ENCODE measurements at regions not wholly inside any gene's neighbourhood (a gene's known extent, or its start where the extent isn't known, plus 50 kb on each side); places are given as distances from the start of the nearest gene placed in this dataset.

DNA sequence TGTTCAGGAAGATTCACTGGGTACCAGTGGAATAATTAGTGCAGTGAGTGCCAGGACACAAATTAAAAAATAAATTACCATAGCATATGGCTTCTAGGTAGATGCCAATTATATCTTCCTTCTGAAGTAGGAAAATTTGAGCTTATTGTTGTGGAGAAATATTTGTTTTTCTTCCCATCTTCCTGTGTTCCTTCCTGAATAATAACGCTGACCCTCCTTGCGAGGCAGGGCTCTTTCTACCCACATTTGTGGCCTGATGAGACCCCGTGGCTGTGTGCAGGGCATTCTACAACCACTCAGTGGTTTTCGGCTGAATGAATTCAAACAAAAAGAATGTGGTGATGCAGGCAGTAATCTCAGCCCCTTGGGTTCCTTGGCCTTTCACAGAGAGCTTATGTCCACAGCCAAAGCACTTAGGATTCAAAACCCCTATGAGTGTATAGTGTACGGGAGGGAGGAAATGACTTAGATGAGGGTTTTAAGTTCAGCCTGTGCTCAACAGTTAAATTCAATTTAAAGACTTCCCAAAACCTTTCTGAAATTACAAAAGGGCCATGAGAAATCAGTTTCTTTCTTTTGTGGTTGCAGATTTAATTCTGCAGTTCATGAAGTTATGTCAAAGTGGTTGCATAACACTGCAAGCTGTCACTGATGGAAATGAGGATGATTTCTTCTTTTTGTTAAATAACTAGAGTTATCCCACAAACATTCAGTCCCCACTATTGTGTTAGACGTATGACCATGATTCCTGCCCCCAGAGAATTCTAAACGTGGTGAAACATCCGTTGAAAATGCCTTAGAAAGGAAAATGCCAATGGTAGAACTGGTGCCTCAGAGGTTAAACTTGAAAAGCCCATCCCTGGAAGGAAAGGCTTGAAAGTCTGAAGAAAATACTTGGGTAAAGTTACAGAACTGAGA lies 255.3 kb downstream of the FZD1 start:
- DNase-seq (ENCODE audit: low spot score), result no peak

- DNase-seq (ENCODE audit: low spot score), result no peak
Measured at GRCh38 chr7:91520645-91521044, 256.4 kb downstream of the FZD1 start.

DNA sequence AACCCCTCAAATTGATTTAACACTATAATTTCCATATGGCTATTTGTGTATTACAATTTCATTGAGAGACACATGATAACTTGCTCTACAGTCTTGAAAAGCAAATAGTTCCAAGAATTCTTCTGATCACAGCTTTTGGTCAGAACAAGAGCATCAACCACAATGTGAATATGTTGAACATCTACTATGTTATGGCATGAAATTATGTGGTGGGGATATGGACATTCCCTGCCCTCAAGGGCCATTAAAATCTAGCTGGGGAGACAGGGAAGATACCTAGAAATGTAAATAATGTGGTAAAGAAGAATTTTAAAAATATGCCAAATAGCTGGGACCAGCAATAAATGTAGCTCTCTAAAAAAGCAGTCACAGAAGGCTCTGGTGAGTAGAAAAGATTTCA lies 262.2 kb downstream of the FZD1 start:
- DNase-seq (ENCODE audit: low spot score), result no peak

DNA sequence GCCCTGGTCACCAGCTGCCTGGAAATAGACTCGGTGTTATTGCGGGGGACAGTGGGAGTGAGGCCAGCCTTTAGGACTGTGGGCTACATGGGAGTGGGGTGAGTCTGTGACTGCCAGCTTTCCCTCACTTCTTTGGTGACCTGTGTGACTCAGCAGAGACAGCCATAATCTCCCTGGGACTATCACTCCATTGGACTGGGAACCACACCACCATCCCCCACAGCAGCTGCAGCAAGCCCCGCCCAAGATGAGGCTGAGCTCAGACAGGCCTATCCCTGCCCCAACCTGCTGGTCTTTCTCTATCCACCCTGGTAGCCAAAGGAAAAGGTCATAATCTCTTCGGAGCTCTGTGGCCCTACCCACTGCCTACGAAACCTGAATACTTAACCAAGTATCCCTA lies 263.2 kb downstream of the FZD1 start:
- no peak for DNase-seq (ENCODE audit: low spot score)

DNA sequence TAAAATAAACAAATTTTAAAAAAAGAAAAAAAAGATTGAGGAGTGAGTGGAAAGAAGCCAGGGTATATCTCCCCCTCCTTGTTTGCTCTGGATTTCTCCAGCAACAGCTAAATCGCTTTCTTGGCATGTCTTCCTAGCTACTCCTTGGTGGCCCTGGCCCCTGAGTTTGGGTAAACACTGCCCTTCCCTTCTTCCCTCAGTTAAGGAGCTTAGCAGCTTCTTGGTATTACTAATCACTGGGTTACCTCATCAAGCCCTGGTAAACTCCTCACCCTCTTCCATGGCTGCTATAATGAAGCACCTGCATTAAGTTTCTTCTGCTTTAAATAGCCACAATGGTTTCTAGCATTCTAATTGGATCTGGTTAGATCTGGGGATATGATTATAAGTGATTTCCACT lies 269.8 kb downstream of the FZD1 start:
- no peak for DNase-seq (ENCODE audit: low spot score)

DNA sequence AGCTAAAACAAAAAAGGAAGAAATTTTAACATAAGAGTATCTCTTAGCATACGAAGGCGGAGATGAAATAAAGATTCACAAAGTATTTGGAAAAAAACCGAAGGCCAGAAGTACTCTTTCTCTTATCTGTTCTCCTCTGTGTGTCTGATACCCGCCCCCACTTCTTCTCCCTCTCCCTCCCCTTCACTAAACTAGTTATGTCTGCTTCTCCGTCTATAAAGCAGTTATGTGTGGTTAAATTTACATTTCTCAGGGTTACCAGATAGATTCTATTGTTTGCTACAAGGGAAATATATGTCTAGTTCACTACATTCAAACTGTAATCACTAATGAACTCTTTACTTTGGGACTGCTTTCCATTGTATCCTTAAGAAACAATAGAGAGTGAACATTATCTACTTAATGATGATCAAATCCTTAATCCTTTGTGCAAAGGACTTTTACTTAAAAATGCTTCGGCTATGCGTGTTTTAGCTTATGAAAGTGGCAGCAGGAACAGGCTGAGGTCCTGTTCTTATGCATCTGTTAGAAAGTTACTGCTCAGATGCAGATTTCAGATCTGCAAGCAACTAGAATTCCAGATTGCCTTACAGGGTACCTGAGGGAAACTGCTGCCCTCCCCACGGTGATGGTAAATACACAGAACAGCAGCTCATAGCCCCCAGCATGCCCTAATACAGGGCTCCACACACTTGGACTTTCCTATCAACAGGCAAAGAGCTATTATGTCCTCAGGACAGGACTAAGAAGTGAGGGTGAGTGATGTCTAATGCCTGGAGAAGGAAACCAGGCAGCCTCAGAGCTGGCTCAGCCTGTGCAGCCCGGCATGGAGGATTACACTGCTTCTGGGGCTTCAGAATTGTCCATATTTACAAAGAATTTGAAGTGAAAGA lies 273.3 kb downstream of the FZD1 start:
- no peak for DNase-seq (ENCODE audit: low spot score)

DNA sequence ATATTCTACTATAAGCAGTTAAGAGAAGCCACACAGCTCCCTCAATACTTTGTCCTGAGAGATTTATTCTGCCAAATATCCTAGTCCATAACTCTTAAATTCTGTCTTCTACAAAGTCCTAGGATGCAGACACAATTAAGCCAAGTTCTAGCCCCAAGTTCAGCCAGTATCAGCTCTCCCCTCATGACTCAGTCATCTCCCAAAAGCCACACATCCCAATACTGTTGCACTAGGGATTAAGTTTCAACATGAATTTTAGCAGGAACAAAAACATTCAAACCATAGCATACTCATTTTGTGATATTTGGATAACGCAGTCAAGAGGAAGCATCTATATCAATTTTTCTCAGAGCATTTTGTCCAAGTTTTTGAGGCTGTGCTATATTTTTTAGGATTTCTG lies 277.4 kb downstream of the FZD1 start:
- DNase-seq (ENCODE audit: low spot score), result no peak

GRCh38 chr7:91543646-91544045 lies 279.4 kb downstream of the FZD1 start:
- DNase-seq (ENCODE audit: low spot score), result no peak

DNA sequence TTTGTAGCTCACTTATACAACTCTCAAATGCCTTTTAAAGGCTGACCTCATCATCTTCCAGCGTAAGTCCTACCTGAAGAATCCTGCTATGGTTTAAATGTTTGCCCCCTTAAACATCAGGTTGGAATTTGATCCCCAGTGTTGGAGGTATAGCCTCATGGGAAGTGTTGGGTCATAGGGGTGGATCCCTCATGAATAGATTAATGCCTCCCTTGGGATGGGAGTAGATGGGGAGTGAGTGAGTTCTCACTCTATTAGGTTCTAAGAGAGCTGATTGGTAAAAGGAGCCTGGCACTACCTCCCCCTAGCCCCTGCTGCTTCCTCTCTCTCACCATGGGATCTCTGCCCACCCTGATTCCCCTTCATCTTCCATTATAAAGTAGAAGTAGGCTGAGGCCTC lies 285.6 kb downstream of the FZD1 start:
- DNase-seq (ENCODE audit: low spot score), result no peak

DNA sequence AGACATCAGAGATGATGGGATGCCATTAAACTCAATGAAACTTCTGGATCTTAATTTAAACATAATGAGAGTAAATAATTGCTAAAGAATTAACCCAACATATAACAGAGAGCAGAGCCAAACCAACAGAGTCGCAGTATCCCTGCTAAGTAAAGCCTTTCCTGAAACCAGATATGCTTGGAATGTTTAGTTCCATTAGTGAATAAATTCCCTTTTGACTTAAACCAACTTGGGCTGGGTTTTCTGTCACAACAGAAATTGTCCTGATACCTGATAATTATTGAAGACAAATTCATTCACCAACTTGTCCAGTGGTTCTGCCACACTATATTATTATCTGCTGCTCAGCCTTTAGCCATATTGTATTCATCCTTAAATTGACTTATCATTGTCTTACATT lies 286.7 kb downstream of the FZD1 start:
- DNase-seq (ENCODE audit: low spot score), result no peak

- no peak for DNase-seq (ENCODE audit: low spot score)
Measured at GRCh38 chr7:91551377-91552175, 287.3 kb downstream of the FZD1 start.

DNA sequence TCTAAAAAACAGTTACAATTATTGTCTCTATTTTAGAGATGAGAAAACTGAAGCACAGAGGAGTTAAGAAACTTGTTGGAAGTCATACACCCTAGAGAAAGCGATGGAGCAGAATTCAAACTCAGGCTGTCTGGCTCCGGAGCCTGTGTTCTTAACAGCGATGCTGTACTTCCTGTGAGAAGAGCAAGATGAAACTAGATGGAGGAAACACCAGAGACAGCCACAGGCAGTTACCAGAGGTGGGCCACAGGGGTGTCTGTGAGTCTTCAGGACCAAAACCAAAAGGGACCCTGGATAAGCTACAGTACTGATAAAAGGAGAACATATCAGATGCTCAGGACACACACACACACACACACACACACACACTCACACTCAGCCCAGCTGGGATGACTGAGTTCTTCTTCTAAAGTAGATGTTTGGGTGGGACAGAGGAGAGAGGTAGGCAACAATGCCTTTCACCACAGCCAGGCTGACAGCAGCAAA lies 289.2 kb downstream of the FZD1 start:
- no peak for DNase-seq (ENCODE audit: low spot score)

- no peak for DNase-seq (ENCODE audit: low spot score)
Measured at GRCh38 chr7:91554883-91555282, 290.6 kb downstream of the FZD1 start.

DNA sequence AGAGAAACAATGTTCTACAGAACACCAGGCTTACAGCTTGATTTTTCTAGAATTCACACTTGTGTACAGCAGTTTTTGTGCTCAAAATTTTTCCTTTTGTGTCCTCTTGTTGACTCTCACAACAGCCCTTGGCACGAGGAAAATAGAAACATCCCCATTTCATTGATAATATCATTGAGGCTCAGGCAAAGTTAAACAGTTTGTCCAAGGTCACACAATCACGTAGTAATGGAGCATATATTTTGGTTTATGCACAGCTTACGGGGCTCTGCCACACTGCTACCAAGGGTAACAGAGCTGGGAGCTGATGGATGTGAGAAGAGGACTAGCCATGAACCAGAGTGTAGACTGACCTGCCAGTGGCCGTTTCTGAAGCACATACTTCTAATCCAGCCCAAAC lies 292.0 kb downstream of the FZD1 start:
- DNase-seq (ENCODE audit: low spot score), result no peak

DNA sequence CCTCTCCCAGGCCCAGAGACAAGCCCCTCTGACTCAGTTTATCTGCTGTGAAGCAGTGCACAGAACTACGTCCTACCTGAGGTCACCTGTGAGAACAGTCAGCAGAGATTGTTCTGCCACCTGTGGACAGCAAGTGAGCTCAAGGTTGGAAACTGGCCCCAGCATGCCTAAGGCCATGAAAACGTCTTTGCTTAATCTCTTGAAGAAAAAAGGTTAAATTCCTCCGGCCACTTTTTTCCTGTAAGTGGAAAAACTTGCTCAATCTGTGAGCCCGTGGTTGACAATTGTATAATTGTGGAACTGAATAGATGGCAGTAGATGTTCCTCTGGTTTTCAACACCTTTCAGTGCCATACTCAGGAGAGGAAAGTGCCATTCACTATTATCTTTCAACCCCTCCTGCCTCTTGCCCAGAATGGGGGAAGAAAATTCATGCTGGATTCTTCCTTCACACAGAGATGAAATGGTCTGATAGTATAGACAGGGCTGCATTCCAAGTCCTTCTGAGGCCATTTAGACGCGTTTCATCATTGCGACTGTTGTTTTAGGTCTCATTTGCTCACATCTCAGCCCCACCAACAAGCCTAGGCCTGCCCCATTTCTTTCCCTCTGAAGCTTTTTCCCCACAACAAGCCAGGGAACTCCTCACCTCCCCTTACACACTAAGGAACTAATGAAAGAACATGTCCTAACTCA lies 292.9 kb downstream of the FZD1 start:
- no peak for DNase-seq (ENCODE audit: low spot score)

GRCh38 chr7:91557789-91558404 lies 293.7 kb downstream of the FZD1 start:
- no peak for DNase-seq (ENCODE audit: low spot score)

GRCh38 chr7:91559947-91560346 lies 295.7 kb downstream of the FZD1 start:
- DNase-seq (ENCODE audit: low spot score), result no peak

DNA sequence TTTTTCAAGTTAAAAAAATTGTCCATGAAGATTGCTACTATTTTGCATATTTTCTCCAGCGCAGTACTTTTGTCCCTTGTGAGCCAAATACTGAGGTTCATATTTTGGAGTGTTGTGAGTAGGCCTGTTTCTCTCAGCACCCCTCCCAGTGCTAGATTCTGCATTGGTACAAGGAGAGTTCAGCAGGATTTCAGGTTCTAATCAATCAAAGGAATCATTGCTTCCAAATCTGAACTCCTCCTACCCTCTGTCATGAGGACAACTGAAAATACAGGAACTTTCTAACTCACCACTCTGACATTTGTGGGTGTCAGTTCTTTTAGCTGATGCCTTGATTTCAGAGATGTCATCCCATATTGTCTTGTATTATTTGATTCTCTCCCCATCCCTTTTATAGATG lies 299.9 kb downstream of the FZD1 start:
- peak; percentile 72 for DNase-seq (ENCODE audit: low spot score)

GRCh38 chr7:91564541-91564940 lies 300.3 kb downstream of the FZD1 start:
- no peak for DNase-seq (ENCODE audit: low spot score)

- no peak for DNase-seq (ENCODE audit: low spot score)
Measured at GRCh38 chr7:91565499-91566401, 301.5 kb downstream of the FZD1 start.

Data from putamen (tissue), 1 donor.